ENCODE measurements at regions not wholly inside any gene's neighbourhood (a gene's known extent, or its start where the extent isn't known, plus 50 kb on each side); places are given as distances from the start of the nearest gene placed in this dataset.

GRCh38 chr7:13717031-13717430, 272.4 kb downstream of the ETV1 start:
- TF ChIP-seq CTCF (IDR thresholded peaks at IDR 0.05) (no peak), POLR2A (IDR thresholded peaks at IDR 0.05) (no peak)
